Raji (cell line): ENCODE measurements at regions not wholly inside any gene's neighbourhood (a gene's known extent, or its start where the extent isn't known, plus 50 kb on each side); places are given as distances from the start of the nearest gene placed in this dataset.

Source experiments
- POLR2A ChIP-seq: IDR thresholded peaks from 2 replicates; pipeline ENCODE4 v1.6.1; 2011; ENCODE audit warnings: low read depth, low read length, control low read depth; ENCODE audit not compliant: insufficient read depth

- peak; percentile 36; the same call in 1 of the 2 replicates for TF ChIP-seq POLR2A
Observed at GRCh38 chr6:28648035-28648877, 122.6 kb downstream of the GPX5 start.

- no peak for TF ChIP-seq POLR2A
Observed at GRCh38 chr6:28648878-28649375, 123.2 kb downstream of the GPX5 start.

DNA sequence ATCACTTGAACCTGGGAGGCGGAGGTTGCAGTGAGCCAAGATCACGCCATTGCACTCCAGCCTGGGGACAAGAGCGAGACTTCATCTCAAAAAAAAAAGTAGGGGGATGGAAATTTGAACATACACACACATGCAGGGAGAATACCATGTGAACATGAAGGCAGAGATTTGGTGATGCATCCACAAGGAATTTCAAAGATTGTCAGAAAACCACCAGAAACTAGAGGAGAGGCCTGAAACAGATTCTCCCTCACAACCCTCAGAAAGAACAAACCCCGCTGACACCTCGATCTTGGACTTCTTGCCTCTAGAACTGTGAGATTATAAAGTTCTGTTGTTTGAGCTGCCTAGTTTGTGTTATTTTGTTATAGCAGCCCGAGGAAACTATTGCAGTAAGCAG is 125.5 kb downstream of the GPX5 start:
- no peak for TF ChIP-seq POLR2A

DNA sequence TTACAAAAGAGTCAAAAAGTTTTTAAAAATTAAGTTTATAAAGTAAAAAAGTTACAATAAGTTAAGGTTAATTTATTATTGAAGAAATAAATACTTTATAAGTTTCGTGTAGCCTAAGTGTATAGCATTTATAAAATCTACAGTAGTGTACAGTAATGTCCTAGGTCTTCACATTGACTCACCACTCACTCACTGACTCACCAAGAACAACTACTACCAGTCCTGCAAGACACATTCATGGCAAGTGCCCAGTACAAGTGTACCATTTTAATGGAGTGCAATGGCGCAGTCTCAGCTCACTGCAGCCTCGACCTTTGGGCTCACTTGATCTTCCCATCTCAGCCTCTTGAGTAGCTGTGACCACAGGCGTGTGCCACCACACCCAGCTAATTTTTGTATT is 128.2 kb downstream of the GPX5 start:
- no peak for TF ChIP-seq POLR2A

- no peak for TF ChIP-seq POLR2A
Observed at GRCh38 chr6:28655164-28655563, 129.5 kb downstream of the GPX5 start.

DNA sequence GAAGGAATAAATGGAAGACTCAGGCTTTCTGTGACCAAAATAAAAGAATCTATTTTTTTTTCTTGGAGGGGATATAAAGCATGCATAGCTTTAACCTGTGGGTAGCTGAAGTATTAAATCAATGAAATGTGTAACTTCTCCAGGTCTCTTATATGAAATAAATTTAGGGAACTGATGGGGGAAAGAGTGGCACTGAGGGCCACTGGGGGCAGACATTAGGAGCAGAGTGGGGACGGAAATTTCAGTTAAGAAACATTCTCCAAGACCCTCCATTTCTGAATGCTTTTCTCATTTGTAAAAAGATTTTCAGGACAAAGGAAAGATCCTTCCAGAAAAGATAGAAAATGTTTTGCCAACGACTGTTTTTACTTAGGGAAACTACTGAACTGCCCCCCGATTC is 131.0 kb downstream of the GPX5 start:
- no peak for TF ChIP-seq POLR2A

GRCh38 chr6:28657381-28657768 is 131.7 kb downstream of the GPX5 start:
- TF ChIP-seq POLR2A, result no peak

- TF ChIP-seq POLR2A, result no peak
Observed at GRCh38 chr6:28657769-28658465, 132.2 kb downstream of the GPX5 start.

GRCh38 chr6:28658475-28659249 is 133.0 kb downstream of the GPX5 start:
- TF ChIP-seq POLR2A, result no peak

DNA sequence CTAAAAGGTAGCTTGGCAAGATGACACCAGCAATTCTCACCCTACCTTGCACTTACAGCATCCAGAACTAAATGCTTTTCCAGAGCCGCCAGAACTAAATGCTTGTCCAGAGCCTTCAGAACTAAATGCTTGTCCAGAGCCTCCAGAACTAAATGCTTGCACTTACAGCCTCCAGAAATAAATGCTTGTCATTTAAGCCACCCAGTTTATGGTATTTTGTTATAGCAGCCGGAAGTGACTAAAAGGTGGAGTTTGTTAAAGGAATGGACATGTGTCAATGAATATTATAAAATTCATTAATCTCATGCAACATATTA is 133.5 kb downstream of the GPX5 start:
- TF ChIP-seq POLR2A, result no peak

DNA sequence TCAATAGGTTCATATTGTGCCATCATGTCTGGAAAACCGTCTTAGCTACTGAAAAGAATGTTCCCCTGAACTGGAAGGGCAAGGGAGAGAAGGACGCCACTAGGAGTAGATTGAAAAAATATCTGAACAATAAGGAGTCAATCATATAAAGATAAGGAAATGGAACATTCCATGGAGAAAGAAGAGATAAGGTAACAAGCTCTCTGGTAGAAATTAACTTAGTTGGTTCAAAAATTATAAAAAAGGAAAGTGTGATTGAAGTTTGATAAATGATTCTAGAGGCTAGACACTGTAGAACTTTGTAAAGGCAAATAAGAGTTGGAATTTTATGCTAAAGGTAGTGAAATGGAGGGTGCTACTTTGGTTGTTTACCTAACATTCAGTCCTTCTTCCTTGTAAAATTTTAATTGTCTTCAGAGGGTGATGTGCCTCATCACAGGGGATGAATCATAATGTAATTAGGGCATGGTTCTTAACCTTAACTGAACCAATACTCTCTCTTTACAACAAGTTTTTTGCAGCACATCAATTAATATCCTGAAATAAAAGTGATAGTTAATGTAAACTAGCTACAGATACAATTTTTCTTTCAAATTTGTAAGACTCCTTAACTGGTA is 135.5 kb downstream of the GPX5 start:
- TF ChIP-seq POLR2A, result no peak

- no peak for TF ChIP-seq POLR2A
Observed at GRCh38 chr6:28664870-28665396, 139.3 kb downstream of the GPX5 start.

- no peak for TF ChIP-seq POLR2A
Observed at GRCh38 chr6:28673417-28673786, 147.7 kb downstream of the GPX5 start.

GRCh38 chr6:28673787-28674671 is 148.3 kb downstream of the GPX5 start:
- no peak for TF ChIP-seq POLR2A
